ENCODE measurements at regions not wholly inside any gene's neighbourhood (a gene's known extent, or its start where the extent isn't known, plus 50 kb on each side); places are given as distances from the start of the nearest gene placed in this dataset.
"Not testable (repeated sequence)": the region's sequence is repeated elsewhere in the genome, so short reads cannot be mapped to it uniquely, and the experiment has no call there.

DNA sequence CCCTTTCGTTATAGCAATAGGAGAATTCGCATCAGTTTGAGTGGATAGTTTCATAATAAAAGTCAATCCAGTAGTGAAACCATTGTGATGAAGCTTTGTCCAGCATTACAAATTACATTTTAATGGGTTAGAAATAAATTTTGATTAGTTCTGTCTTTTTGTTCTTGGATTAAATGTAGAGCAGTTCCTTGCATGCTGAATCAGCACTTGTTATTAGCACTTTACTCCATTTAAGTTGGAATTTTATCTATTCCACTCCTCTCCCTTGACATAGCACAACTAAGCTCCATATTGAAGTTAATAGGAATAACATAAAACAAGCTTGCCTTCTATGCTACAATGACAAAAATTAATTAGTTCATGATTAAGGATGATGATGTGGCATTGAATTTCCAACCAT lies 624.1 kb downstream of the CCDC85A start:
- in situ Hi-C loops (cut with HindIII; ENCODE audit: low pct_unique_long_range_greater_than_20kb, low sequenced_read_pairs): no loop called here
- no peak for TF ChIP-seq JUND (IDR thresholded peaks at IDR 0.05; ENCODE audit: low read depth)
- DNase-seq (ENCODE audit: low read depth in 1 of 2, low spot score in 1 of 2): no peak

DNA sequence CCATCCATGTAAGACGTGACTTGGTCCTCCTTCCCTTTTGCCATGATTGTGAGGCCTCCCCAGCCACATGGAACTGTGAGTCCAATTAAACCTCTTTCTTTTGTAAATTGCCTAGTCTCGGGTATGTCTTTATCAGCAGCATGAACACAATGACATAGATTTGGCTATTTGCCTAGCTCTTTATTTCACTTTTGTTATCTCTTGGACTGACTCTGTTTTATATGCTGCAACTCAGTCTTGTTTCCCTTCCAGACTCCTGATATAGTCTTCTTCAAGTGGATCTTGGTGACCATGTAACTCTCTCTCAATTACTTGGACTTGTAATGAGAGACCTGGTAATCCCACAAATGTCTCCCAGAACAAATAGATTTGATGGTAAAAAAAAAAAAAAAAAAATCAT lies 627.6 kb downstream of the CCDC85A start:
- no peak for DNase-seq (ENCODE audit: low read depth in 1 of 2, low spot score in 1 of 2)
- in situ Hi-C loops (cut with HindIII; ENCODE audit: low pct_unique_long_range_greater_than_20kb, low sequenced_read_pairs): no loop called here
- TF ChIP-seq JUND (IDR thresholded peaks at IDR 0.05; ENCODE audit: low read depth): no peak

DNA sequence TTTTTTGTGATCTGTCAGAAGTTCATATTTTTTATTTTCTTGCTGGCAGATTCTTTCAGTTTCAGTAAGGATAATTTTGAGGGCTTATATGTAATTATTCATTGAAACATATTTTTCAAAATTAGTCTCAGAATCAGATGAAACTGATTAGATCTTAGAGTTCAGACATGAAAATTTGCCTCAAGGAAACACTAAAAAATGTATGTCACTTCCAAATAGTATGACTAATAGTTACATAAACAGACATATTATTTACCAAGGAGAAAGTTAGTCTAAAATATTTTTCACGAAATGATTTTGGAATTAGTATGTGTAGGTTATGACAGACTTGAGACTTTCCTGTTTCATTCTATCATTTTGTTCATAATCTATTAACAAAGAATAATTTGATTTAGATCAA lies 628.6 kb downstream of the CCDC85A start:
- no peak for TF ChIP-seq JUND (IDR thresholded peaks at IDR 0.05; ENCODE audit: low read depth)
- in situ Hi-C loops (cut with HindIII; ENCODE audit: low pct_unique_long_range_greater_than_20kb, low sequenced_read_pairs): no loop called here
- no peak for DNase-seq (ENCODE audit: low read depth in 1 of 2, low spot score in 1 of 2)

DNA sequence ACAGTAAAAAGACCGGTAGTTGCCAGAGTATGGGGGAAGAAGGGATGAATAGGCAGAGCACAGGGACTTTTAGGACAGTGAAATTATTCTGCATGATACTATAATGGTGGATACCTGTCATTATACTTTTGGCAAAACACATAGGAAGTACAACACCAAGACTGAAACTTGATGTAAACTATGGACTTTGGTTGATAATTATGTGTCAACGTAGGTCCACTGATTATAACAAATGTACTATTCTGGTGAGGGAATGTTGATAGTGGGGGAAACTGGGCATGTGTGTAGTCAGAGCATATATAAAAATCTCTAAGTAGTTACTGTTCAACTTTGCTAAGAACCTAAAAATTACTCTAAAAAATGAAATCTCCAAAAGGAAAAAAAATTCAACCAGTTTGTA lies 629.7 kb downstream of the CCDC85A start:
- TF ChIP-seq JUND (IDR thresholded peaks at IDR 0.05; ENCODE audit: low read depth): no peak
- DNase-seq (ENCODE audit: low read depth in 1 of 2, low spot score in 1 of 2): no peak
- in situ Hi-C loops (cut with HindIII; ENCODE audit: low pct_unique_long_range_greater_than_20kb, low sequenced_read_pairs): no loop called here

DNA sequence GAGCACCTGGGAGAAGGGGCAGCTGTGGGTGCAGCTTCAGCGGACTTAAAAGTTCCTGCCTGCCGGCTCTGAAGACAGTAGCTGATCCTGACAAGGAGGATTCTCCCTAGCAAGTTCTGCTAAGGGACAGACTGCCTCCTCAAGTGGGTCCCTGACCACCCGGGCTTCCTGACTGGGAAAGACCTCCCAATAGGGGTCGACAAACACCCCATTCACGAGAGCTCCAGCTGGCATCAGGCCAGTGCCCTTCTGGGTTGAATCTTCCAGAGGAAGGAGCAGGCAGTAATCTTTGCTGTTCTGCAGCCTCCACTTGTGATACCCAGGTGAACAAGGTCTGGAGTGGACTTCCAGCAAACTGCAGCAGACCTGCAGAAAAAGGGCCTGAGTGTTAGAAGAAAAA lies 632.9 kb downstream of the CCDC85A start:
- in situ Hi-C loops (cut with HindIII; ENCODE audit: low pct_unique_long_range_greater_than_20kb, low sequenced_read_pairs): no loop called here
- no peak for DNase-seq (ENCODE audit: low read depth in 1 of 2, low spot score in 1 of 2)
- TF ChIP-seq JUND (IDR thresholded peaks at IDR 0.05; ENCODE audit: low read depth): no peak

DNA sequence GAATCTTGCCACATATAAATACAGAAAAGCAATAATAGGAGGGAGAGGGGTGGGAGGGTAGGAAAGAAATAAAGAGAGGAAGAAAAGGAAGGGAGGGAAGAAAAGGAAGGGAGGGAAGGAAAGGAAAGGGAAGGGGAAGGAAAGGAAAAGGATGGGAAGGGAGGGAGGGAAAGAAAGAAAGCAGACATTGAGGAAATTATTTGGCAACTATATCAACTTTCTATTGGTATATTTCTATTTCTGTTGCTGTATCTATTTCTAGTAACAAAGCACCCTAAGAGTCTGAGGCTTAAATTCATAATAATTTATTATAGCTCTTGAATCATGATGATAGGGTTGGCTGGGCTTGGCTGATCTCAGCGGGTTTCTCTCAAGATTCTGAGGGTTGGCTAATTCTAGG lies 648.0 kb downstream of the CCDC85A start:
- in situ Hi-C loops (cut with HindIII; ENCODE audit: low pct_unique_long_range_greater_than_20kb, low sequenced_read_pairs): no loop called here
- no peak for DNase-seq (ENCODE audit: low read depth in 1 of 2, low spot score in 1 of 2)
- TF ChIP-seq JUND (IDR thresholded peaks at IDR 0.05; ENCODE audit: low read depth): no peak

DNA sequence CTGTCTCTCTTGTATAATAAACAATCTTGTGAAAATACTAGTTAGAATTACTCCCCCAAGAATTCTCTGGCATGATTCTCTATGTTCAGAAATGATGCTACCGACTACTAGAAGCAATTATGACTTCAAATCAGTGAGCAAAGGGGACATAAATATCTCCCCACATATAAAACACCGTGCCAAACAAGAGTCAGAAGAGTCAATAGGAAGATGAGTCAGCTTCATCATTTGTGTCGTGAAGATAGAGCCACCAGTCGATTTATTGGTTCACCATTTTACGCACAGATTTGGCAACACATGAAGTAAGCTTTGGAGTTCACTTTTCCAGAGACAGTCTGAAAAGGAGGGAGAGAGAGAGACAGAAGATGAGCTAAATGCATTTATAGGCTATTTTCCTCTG lies 650.9 kb downstream of the CCDC85A start:
- TF ChIP-seq JUND (IDR thresholded peaks at IDR 0.05; ENCODE audit: low read depth): no peak
- in situ Hi-C loops (cut with HindIII; ENCODE audit: low pct_unique_long_range_greater_than_20kb, low sequenced_read_pairs): no loop called here

DNA sequence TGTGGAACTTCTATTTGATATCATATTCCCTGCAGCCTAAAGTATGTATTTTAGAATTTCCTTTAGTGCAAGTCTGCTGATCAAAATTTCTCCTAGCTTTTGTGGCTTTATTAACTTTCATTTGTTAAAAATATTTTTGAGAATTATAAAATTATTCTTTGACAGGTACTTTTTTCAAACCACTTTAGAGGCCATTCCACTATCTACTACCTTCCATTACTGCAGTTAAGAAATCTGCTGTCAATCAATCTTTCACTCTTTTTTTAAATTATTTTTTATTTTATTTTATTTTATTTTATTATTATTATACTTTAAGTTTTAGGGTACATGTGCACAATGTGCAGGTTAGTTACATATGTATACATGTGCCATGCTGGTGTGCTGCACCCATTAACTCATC lies 656.2 kb downstream of the CCDC85A start:
- DNase-seq (ENCODE audit: low read depth in 1 of 2, low spot score in 1 of 2); in situ Hi-C loops (cut with HindIII; ENCODE audit: low pct_unique_long_range_greater_than_20kb, low sequenced_read_pairs): not testable (repeated sequence)

More for the DNA sequence above, 650.9 kb downstream of the CCDC85A start:
- no peak for DNase-seq (ENCODE audit: low read depth in 1 of 2, low spot score in 1 of 2)

DNA sequence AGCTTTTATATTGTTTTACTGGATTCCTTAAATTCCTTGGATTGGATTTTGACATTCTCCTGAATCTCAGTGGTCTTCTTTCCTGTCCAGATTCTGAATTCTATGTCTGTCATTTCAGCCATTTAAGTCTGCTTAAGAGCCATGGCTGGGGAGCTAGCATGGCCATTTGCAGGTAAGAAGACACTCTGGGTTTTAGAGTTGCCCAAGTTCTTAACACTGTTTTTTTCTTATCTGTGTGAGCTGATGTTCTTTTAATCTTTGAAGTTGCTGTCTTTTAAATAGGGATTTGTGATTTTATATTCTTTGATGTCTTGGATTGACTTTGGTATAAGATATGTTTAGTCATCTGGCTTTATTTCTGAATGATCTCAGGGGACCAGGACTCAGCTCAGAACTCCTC lies 677.2 kb downstream of the CCDC85A start:
- DNase-seq (ENCODE audit: low read depth in 1 of 2, low spot score in 1 of 2): no peak
- TF ChIP-seq JUND (IDR thresholded peaks at IDR 0.05; ENCODE audit: low read depth): no peak
- in situ Hi-C loops (cut with HindIII; ENCODE audit: low pct_unique_long_range_greater_than_20kb, low sequenced_read_pairs): no loop called here

DNA sequence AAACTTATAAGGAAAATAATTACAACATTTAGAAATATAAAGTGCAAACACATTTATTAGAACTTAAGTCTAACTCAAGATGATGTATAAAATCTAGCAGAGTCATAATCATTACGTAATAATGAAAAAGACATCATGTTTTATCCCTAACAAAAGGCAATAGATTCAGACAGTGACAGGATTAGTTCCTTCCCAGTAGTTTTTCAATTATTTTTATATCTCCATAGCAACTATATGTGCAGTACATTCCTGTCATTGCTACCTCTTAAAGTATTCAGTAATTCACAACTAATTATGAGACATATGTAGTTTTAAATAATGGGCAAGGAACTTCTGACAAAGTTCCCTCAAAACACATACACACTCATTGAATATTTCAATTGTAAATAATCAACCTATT lies 687.9 kb downstream of the CCDC85A start:
- no peak for DNase-seq (ENCODE audit: low read depth in 1 of 2, low spot score in 1 of 2)
- in situ Hi-C loops (cut with HindIII; ENCODE audit: low pct_unique_long_range_greater_than_20kb, low sequenced_read_pairs): no loop called here
- TF ChIP-seq JUND (IDR thresholded peaks at IDR 0.05; ENCODE audit: low read depth): no peak

DNA sequence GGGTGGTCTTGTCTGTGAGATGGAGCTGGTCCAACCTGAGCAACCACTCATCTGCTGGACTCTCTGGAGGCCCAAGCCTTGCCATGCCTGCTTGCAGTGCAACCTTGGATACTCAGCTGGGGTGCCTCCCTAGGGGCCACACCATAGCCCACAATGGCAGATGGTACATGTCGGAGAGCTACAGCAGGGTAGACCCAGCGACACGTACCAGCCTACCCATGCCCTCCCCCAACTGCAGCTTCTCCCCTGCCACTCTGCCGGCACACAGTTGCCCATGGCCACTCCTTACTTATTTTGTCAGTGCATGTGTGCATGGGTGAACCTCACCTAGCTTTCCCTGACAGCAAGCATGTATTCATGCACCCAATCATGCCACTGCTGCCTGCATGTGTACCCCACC lies 690.9 kb downstream of the CCDC85A start:
- no peak for DNase-seq (ENCODE audit: low read depth in 1 of 2, low spot score in 1 of 2)
- TF ChIP-seq JUND (IDR thresholded peaks at IDR 0.05; ENCODE audit: low read depth): no peak
- in situ Hi-C loops (cut with HindIII; ENCODE audit: low pct_unique_long_range_greater_than_20kb, low sequenced_read_pairs): no loop called here

DNA sequence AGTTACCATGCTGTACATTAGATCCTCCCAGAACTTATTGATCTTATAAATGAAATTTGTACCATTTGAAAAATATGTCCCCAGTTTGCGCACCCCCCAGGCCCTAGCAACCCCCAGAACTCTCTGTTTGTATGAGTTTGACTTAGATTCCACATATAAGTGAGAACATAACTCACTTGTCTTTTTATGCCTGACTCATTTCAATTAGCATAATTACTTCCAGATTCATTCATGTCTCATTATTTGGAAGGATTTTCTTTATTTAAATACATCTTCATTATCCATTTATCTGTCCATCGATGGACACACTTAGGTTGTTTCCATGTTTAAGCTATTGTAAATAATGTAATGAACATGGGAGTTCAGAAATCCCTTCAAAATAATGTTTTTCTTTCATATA lies 705.9 kb downstream of the CCDC85A start:
- TF ChIP-seq JUND (IDR thresholded peaks at IDR 0.05; ENCODE audit: low read depth): no peak
- no peak for DNase-seq (ENCODE audit: low read depth in 1 of 2, low spot score in 1 of 2)
- in situ Hi-C loops (cut with HindIII; ENCODE audit: low pct_unique_long_range_greater_than_20kb, low sequenced_read_pairs): no loop called here

DNA sequence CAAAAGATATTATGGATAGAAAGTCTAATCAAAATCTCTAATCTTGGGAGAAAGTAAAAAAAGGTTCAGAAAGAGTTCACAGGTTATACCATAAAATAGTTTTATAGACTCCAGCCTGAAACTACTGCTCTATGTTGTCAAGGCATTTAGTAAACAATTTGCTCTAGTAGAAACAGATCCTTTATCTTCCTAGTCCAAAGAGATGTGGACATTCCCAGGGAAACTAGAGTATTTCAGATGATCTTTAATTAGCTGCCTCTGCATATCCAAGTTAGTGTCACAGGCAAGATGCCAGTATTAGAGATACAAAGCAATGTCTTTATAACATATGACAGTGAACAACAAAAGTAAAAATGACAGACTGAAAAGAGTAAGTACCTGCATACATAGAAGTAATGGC lies 708.6 kb downstream of the CCDC85A start:
- peak in 1 of 2 experiments; percentile 7 for DNase-seq (ENCODE audit: low read depth in 1 of 2, low spot score in 1 of 2)
- TF ChIP-seq JUND (IDR thresholded peaks at IDR 0.05; ENCODE audit: low read depth): no peak
- in situ Hi-C loops (cut with HindIII; ENCODE audit: low pct_unique_long_range_greater_than_20kb, low sequenced_read_pairs): no loop called here

DNA sequence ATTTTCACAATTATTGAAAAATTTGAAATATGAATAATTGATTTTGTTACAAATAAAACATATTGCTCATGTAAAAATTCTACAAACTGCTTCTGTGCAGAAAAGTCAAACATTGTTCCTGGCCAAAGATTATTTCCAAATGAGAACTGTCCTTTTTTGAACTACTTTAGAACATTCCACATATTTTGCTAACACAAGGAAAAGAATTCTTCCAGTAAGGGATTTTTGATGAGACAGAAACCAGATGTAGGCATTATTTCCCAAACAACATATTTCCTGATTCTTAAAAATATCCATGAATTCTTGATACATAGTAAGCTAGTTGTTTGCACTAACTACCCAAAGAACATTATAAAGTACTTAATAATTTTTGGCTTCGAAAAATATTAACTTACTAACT lies 715.2 kb downstream of the CCDC85A start:
- TF ChIP-seq JUND (IDR thresholded peaks at IDR 0.05; ENCODE audit: low read depth): no peak
- in situ Hi-C loops (cut with HindIII; ENCODE audit: low pct_unique_long_range_greater_than_20kb, low sequenced_read_pairs): no loop called here
- DNase-seq (ENCODE audit: low read depth in 1 of 2, low spot score in 1 of 2): no peak

DNA sequence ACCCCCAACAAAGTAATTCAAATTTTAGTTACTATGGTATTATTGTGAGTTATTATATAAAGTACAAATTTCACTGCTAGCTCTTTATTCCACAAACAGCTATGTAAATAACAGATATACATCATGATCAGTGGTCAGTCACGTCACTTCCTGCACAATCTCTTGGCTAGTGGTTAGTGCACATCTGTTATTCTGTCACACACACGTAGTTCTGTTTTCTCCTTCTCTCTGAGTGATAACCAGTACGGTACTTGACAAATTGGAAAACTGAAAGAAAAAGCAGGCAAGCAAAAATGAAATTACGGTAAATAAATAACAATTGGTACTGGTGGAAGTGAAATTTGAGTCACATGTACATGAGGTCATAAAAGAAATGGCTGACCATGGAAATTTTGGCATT lies 728.7 kb downstream of the CCDC85A start:
- in situ Hi-C loops (cut with HindIII; ENCODE audit: low pct_unique_long_range_greater_than_20kb, low sequenced_read_pairs): no loop called here
- no peak for TF ChIP-seq JUND (IDR thresholded peaks at IDR 0.05; ENCODE audit: low read depth)
- DNase-seq (ENCODE audit: low read depth in 1 of 2, low spot score in 1 of 2): no peak

Data from T47D (cell line).